ENCODE measurements at regions not wholly inside any gene's neighbourhood (a gene's known extent, or its start where the extent isn't known, plus 50 kb on each side); places are given as distances from the start of the nearest gene placed in this dataset.

DNA sequence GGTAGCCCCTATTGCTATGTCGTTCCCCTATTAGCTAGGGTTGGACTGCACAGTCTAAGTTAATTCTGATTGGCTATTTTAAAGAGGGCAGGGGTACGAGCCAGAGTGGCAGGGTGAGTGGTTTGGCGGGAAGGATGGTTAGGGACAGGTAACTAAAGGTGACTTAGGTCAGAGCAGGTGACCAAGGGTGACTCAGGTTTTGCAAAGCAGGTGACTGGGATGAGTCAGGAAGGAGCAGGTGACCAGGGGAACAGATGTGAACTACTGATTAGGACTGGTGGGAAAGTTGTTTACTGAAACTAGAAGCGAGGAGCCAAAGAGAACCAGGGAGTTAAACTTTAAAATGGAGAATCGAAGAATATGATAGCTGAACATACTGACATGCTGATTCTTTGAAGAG lies 295.2 kb downstream of the GJA1 start:
- ATAC-seq = no peak

More for the DNA sequence above, 295.2 kb downstream of the GJA1 start:
- no peaks in the 10 kb centered on the region for H3K36me3 ChIP-seq (ENCODE audit: control insufficient read depth in 2 of 2, insufficient read depth in 2 of 2, low read length in 1 of 2)
- SMC1A ChIA-PET (ENCODE audit: uncharacterized antibody, unreplicated experiment) = no interaction called here
- H3K4me3 ChIP-seq = no peak overlapping the region
- no peak overlapping the region for H2AFZ ChIP-seq (ENCODE audit: control insufficient read depth, low read depth, low read length)
- CTCF ChIA-PET = no interaction called here
- DNase-seq (ENCODE audit: low read depth, low spot score) = no peak
- no peaks in the 10 kb centered on the region for H3K27me3 ChIP-seq (replicated peaks in 1 of 2; ENCODE audit: control insufficient read depth in 2 of 2, insufficient read depth in 2 of 2, low read length in 1 of 2)
- 33% methylated on average over 5 of the region's 5 CpGs for WGBS (ENCODE audit: insufficient coverage, insufficient replicate concordance, low lambda C conversion rate, missing lambda C conversion rate)
- POLR2A ChIA-PET = no interaction called here
- no peaks in the 10 kb centered on the region for H3K4me1 ChIP-seq (ENCODE audit: control insufficient read depth, insufficient read depth, low read length)
- no peaks in the 10 kb centered on the region for H4K20me1 ChIP-seq (ENCODE audit: control insufficient read depth, insufficient read depth)
- no peaks in the 10 kb centered on the region for H3K79me2 ChIP-seq (ENCODE audit: control insufficient read depth, insufficient read depth, low read length)
- intact Hi-C loops (cut with micrococcal nuclease; ENCODE audit: unreplicated experiment) (no loop called here), in situ Hi-C loops (cut with MboI) (no loop called here)
- TF ChIP-seq RAD21 (IDR thresholded peaks at IDR 0.05; ENCODE audit: insufficient read depth, low read depth, low read length) = no peak
- TF ChIP-seq MTA3 (IDR thresholded peaks at IDR 0.05; ENCODE audit: borderline replicate concordance, low read length) = no peak
- TF ChIP-seq, protein P1, sequence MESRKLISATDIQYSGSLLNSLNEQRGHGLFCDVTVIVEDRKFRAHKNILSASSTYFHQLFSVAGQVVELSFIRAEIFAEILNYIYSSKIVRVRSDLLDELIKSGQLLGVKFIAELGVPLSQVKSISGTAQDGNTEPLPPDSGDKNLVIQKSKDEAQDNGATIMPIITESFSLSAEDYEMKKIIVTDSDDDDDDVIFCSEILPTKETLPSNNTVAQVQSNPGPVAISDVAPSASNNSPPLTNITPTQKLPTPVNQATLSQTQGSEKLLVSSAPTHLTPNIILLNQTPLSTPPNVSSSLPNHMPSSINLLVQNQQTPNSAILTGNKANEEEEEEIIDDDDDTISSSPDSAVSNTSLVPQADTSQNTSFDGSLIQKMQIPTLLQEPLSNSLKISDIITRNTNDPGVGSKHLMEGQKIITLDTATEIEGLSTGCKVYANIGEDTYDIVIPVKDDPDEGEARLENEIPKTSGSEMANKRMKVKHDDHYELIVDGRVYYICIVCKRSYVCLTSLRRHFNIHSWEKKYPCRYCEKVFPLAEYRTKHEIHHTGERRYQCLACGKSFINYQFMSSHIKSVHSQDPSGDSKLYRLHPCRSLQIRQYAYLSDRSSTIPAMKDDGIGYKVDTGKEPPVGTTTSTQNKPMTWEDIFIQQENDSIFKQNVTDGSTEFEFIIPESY (IDR thresholded peaks at IDR 0.05) = no peak
- TF ChIP-seq HDGF (IDR thresholded peaks at IDR 0.05) = no peak
- no peak for TF ChIP-seq SUPT20H (IDR thresholded peaks at IDR 0.05; ENCODE audit: borderline replicate concordance, control insufficient read depth, low read depth, low read length)
- no peak for TF ChIP-seq SMC3 (IDR thresholded peaks at IDR 0.05; ENCODE audit: borderline replicate concordance, low read length)
- TF ChIP-seq KDM1A (IDR thresholded peaks at IDR 0.05; ENCODE audit: borderline replicate concordance) = no peak
- TF ChIP-seq, protein P2, sequence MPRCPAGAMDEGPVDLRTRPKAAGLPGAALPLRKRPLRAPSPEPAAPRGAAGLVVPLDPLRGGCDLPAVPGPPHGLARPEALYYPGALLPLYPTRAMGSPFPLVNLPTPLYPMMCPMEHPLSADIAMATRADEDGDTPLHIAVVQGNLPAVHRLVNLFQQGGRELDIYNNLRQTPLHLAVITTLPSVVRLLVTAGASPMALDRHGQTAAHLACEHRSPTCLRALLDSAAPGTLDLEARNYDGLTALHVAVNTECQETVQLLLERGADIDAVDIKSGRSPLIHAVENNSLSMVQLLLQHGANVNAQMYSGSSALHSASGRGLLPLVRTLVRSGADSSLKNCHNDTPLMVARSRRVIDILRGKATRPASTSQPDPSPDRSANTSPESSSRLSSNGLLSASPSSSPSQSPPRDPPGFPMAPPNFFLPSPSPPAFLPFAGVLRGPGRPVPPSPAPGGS (IDR thresholded peaks at IDR 0.05; ENCODE audit: borderline replicate concordance, insufficient read depth, low read depth, low read length, poor library complexity, severe bottlenecking) = peak; percentile 35
- H3K27ac ChIP-seq (ENCODE audit: control insufficient read depth, insufficient read depth) = no peak overlapping the region
- BruUV-seq (replicated peaks) = no TSS peak
- H3K9ac ChIP-seq (ENCODE audit: control insufficient read depth, insufficient read depth, low read length) = no peak overlapping the region
- RAD21 ChIA-PET (ENCODE audit: unreplicated experiment) = no interaction called here
- no peaks in the 10 kb centered on the region for H3K9me3 ChIP-seq (replicated peaks; ENCODE audit: control insufficient read depth, insufficient read depth, low read length)
- no peak overlapping the region for H3K4me2 ChIP-seq (ENCODE audit: control insufficient read depth, insufficient read depth)
- no peak for FAIRE-seq

All from GM12878 (cell line).